Uterus (tissue), 3 donors: ENCODE measurements at regions not wholly inside any gene's neighbourhood (a gene's known extent, or its start where the extent isn't known, plus 50 kb on each side); places are given as distances from the start of the nearest gene placed in this dataset.

Source experiments
- DNase-seq, 2 donors: peaks; one replicate each; pipeline ENCODE4 v3.0.0-alpha.2; 2019 to 2020
- H3K27ac ChIP-seq, 2 donors: fragments of 200-600 bp; sonication (generic); 1 replicate in 1 of 2; 2 replicates in 1 of 2; pipeline ENCODE4 v1.5.1; 2016 to 2018
- H3K27me3 ChIP-seq, 2 donors: fragments of 200-600 bp; sonication (generic); one replicate each; pipeline ENCODE4 v1.5.1; 2018 to 2019; ENCODE audit warnings: control low read depth in 1 of 2
- H3K36me3 ChIP-seq, 2 donors: fragments of 200-600 bp; sonication (generic); one replicate each; pipeline ENCODE4 v1.5.1; 2019; ENCODE audit warnings: control low read depth in 1 of 2
- H3K4me1 ChIP-seq, 2 donors: fragments of 200-600 bp; sonication (generic); one replicate each; pipeline ENCODE4 v1.5.1; 2018 to 2019; ENCODE audit warnings: control low read depth in 1 of 2
- H3K4me3 ChIP-seq, 2 donors: fragments of 200-600 bp; sonication (generic); 1 replicate in 1 of 2; 2 replicates in 1 of 2; pipeline ENCODE4 v1.5.1; 2018 to 2019; ENCODE audit warnings: mild to moderate bottlenecking in 1 of 2
- H3K9me3 ChIP-seq, 2 donors: fragments of 200-600 bp; sonication (generic); one replicate each; pipeline ENCODE4 v1.5.1; 2019; ENCODE audit warnings: control low read depth in 1 of 2
- CTCF ChIP-seq, 4 experiments: fragments of 200-600 bp in 2 of 4; fragments of 450-650 bp in 2 of 4; sonication (generic) in 2 of 4; IDR thresholded peaks; one replicate each; pipeline ENCODE4 v1.5.1; 2016 to 2019; ENCODE audit warnings: antibody characterized with exemption in 4 of 4, mild to moderate bottlenecking in 2 of 4, moderate library complexity in 1 of 4
- POLR2A ChIP-seq, 2 donors: fragments of 450-650 bp; IDR thresholded peaks; one replicate each; pipeline ENCODE4 v1.6.1; 2016; ENCODE audit warnings: antibody characterized with exemption in 2 of 2, mild to moderate bottlenecking in 1 of 2, moderate library complexity in 1 of 2
- intact Hi-C: fragments of 100-400 bp; cut with DNase I; formaldehyde crosslinking; loops from one replicate; pipeline ENCODE4 v1.15.1; 2023; ENCODE audit warnings: low total_unique reads
- donor health status: DM: yes; HTN: yes; CAD: no.

GRCh38 chr13:90796474-90796873 lies 551.0 kb upstream of the MIR17HG start:
- Histone ChIP-seq H3K27me3 (no peaks in the 10 kb centered on the region), H3K36me3 (no peaks in the 10 kb centered on the region), H3K4me3 (no peak overlapping the region), H3K27ac (no peak overlapping the region), H3K9me3 (no peaks in the 10 kb centered on the region), H3K4me1 (no peaks in the 10 kb centered on the region)
- intact Hi-C loops: no loop called here
- TF ChIP-seq POLR2A (IDR thresholded peaks at IDR 0.05) (no peak), CTCF (IDR thresholded peaks at IDR 0.05) (no peak)
- no peak for DNase-seq

- H3K27me3 ChIP-seq: no peaks in the 10 kb centered on the region
- no peaks in the 10 kb centered on the region for H3K36me3 ChIP-seq
- no peak for DNase-seq
- no peaks in the 10 kb centered on the region for H3K4me1 ChIP-seq
- intact Hi-C loops: no loop called here
- no peaks in the 10 kb centered on the region for H3K9me3 ChIP-seq
- H3K27ac ChIP-seq: no peak overlapping the region
- H3K4me3 ChIP-seq: no peak overlapping the region
- TF ChIP-seq CTCF (IDR thresholded peaks at IDR 0.05) (no peak), POLR2A (IDR thresholded peaks at IDR 0.05) (no peak)
Observed at GRCh38 chr13:90797335-90797734, 550.2 kb upstream of the MIR17HG start.

- Histone ChIP-seq H3K4me1 (no peaks in the 10 kb centered on the region), H3K27ac (no peak overlapping the region), H3K36me3 (no peaks in the 10 kb centered on the region), H3K27me3 (no peaks in the 10 kb centered on the region), H3K4me3 (no peak overlapping the region), H3K9me3 (no peaks in the 10 kb centered on the region)
- intact Hi-C loops: no loop called here
- no peak for DNase-seq
- TF ChIP-seq CTCF (IDR thresholded peaks at IDR 0.05) (no peak), POLR2A (IDR thresholded peaks at IDR 0.05) (no peak)
Observed at GRCh38 chr13:90798381-90798780, 549.1 kb upstream of the MIR17HG start.

- Histone ChIP-seq H3K27me3 (no peaks in the 10 kb centered on the region), H3K4me1 (no peaks in the 10 kb centered on the region), H3K36me3 (no peaks in the 10 kb centered on the region), H3K9me3 (no peaks in the 10 kb centered on the region), H3K4me3 (no peak overlapping the region), H3K27ac (no peak overlapping the region)
- intact Hi-C loops: no loop called here
- TF ChIP-seq POLR2A (IDR thresholded peaks at IDR 0.05): no peak
- no peak for TF ChIP-seq CTCF (IDR thresholded peaks at IDR 0.05)
- DNase-seq: no peak
Observed at GRCh38 chr13:90800082-90800746, 547.3 kb upstream of the MIR17HG start.

- DNase-seq: no peak
- H3K9me3 ChIP-seq: no peaks in the 10 kb centered on the region
- no peaks in the 10 kb centered on the region for H3K36me3 ChIP-seq
- no peak overlapping the region for H3K4me3 ChIP-seq
- H3K27me3 ChIP-seq: no peaks in the 10 kb centered on the region
- intact Hi-C loops: no loop called here
- no peak for TF ChIP-seq CTCF (IDR thresholded peaks at IDR 0.05)
- TF ChIP-seq POLR2A (IDR thresholded peaks at IDR 0.05): no peak
- no peaks in the 10 kb centered on the region for H3K4me1 ChIP-seq
- H3K27ac ChIP-seq: no peak overlapping the region
Observed at GRCh38 chr13:90801621-90802020, 545.9 kb upstream of the MIR17HG start.
